MCF 10A (cell line): ENCODE measurements at regions not wholly inside any gene's neighbourhood (a gene's known extent, or its start where the extent isn't known, plus 50 kb on each side); places are given as distances from the start of the nearest gene placed in this dataset.

Experiments
- BruUV-seq: library from RNA; stranded (reverse); fragments of 400-500 nt; replicated peaks from 2 replicates; lab custom pipeline; 2021; lab: Mats Ljungman, UMichigan
- CTCF ChIA-PET: fragments of 300-600 bp; sonication (Branson Sonifier 250); formaldehyde crosslinking; extraction: SDS; loops from one replicate; lab custom pipeline; 2021; ENCODE audit warnings: antibody characterized with exemption, inconsistent platforms; lab: Yijun Ruan, JAX
- POLR2A ChIA-PET: fragments of 300-600, 350-650 bp; sonication (Branson Sonifier 250); formaldehyde crosslinking; extraction: SDS; loops from one replicate; lab custom pipeline; 2020; ENCODE audit warnings: antibody characterized with exemption, inconsistent platforms; lab: Yijun Ruan, JAX
- DNase-seq: peaks from one replicate; pipeline ENCODE4 v3.0.0-alpha.2; 2018; ENCODE audit not compliant: unreplicated experiment
- H3K27ac Mint-ChIP-seq: one replicate; pipeline ENCODE4 v1.8.0; 2022; ENCODE audit warnings: mild to moderate bottlenecking, low read depth, mixed read lengths; ENCODE audit not compliant: unreplicated experiment
- H3K27me3 Mint-ChIP-seq: one replicate; pipeline ENCODE4 v1.8.0; 2022; ENCODE audit warnings: mixed read lengths; ENCODE audit not compliant: insufficient read depth, unreplicated experiment
- H3K36me3 Mint-ChIP-seq: one replicate; pipeline ENCODE4 v1.8.0; 2022; ENCODE audit warnings: mild to moderate bottlenecking, moderate library complexity, mixed read lengths; ENCODE audit not compliant: insufficient read depth, unreplicated experiment
- H3K4me1 Mint-ChIP-seq: one replicate; pipeline ENCODE4 v1.8.0; 2022; ENCODE audit warnings: mixed read lengths; ENCODE audit not compliant: insufficient read depth, unreplicated experiment
- H3K4me3 Mint-ChIP-seq: one replicate; pipeline ENCODE4 v1.8.0; 2022; ENCODE audit warnings: mild to moderate bottlenecking, moderate library complexity, mixed read lengths; ENCODE audit not compliant: unreplicated experiment
- H3K9me3 Mint-ChIP-seq: one replicate; pipeline ENCODE4 v1.8.0; 2022; ENCODE audit warnings: mixed read lengths; ENCODE audit not compliant: unreplicated experiment
- CTCF ChIP-seq: fragments of 200-600 bp; IDR thresholded peaks from one replicate; pipeline ENCODE4 v1.8.0; 2022; ENCODE audit warnings: antibody characterized with exemption, mild to moderate bottlenecking; ENCODE audit not compliant: unreplicated experiment
- intact Hi-C: fragments of 100-400 bp; cut with micrococcal nuclease; formaldehyde crosslinking; loops from 2 replicates; pipeline ENCODE4 v1.14.1; 2022

GRCh38 chr9:28092981-28093936 lies 520.0 kb upstream of the C9orf72 start:
- H3K9me3 Mint-ChIP-seq, result no peaks in the 10 kb centered on the region
- TF ChIP-seq CTCF, result no peak
- no peaks in the 10 kb centered on the region for H3K4me1 Mint-ChIP-seq
- intact Hi-C loops, result no loop called here
- H3K36me3 Mint-ChIP-seq, result no peaks in the 10 kb centered on the region
- POLR2A ChIA-PET, result no interaction called here
- H3K4me3 Mint-ChIP-seq, result no peak overlapping the region
- CTCF ChIA-PET, result interaction anchor here (0.7 to 0.8 kb wide), 3 partner anchors 9 to 1075 kb away, joined by 3 to 5 read pairs (median 3); no protein-coding TSS in a partner anchor
- H3K27me3 Mint-ChIP-seq, result no peaks in the 10 kb centered on the region
- H3K27ac Mint-ChIP-seq, result no peak overlapping the region
- no peak for DNase-seq
- BruUV-seq, result no TSS peak

DNA sequence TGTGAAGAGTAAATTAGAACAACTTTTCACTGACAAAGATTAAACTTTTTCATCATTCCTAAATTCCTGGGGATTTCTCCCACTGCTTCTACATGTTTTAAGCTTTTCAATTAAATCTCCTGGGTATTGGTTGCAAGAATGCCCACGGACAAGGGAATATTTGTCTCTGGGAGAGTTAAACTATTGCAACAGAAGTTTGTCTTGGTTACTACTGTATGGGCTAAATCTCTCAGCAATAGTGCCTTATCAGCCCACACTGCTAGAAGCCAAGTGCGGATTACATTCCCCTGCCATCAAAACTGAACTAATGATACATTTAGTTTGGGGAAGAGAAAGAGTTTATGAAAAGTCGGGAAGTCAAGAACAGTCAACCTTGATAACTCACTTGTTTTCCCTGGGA lies 528.2 kb upstream of the C9orf72 start:
- H3K27me3 Mint-ChIP-seq, result peaks cover 55% of the 10 kb centered on the region

GRCh38 chr9:28105001-28105400 lies 531.7 kb upstream of the C9orf72 start:
- H3K4me1 Mint-ChIP-seq, result no peaks in the 10 kb centered on the region
- ChIA-PET CTCF (no interaction called here), POLR2A (no interaction called here)
- no TSS peak for BruUV-seq
- intact Hi-C loops, result no loop called here
- H3K27me3 Mint-ChIP-seq, result peaks cover 53% of the 10 kb centered on the region
- DNase-seq, result no peak
- H3K9me3 Mint-ChIP-seq, result peaks cover 8% of the 10 kb centered on the region
- H3K36me3 Mint-ChIP-seq, result no peaks in the 10 kb centered on the region
- no peak overlapping the region for H3K4me3 Mint-ChIP-seq
- no peak for TF ChIP-seq CTCF
- H3K27ac Mint-ChIP-seq, result no peak overlapping the region

More for the DNA sequence above, 528.2 kb upstream of the C9orf72 start:
- intact Hi-C loops, result no loop called here
- Mint-ChIP-seq H3K4me3 (no peak overlapping the region), H3K36me3 (no peaks in the 10 kb centered on the region), H3K4me1 (no peaks in the 10 kb centered on the region), H3K27ac (no peak overlapping the region), H3K9me3 (peaks cover under 1% of the 10 kb centered on the region)
- DNase-seq, result no peak
- no TSS peak for BruUV-seq
- POLR2A ChIA-PET, result no interaction called here
- no peak for TF ChIP-seq CTCF
- CTCF ChIA-PET, result no interaction called here

GRCh38 chr9:28120184-28120583 lies 546.9 kb upstream of the C9orf72 start:
- H3K4me3 Mint-ChIP-seq, result no peak overlapping the region
- intact Hi-C loops, result no loop called here
- no peaks in the 10 kb centered on the region for H3K36me3 Mint-ChIP-seq
- ChIA-PET CTCF (no interaction called here), POLR2A (no interaction called here)
- no TSS peak for BruUV-seq
- H3K27me3 Mint-ChIP-seq, result no peaks in the 10 kb centered on the region
- peak; percentile 4 for DNase-seq
- no peaks in the 10 kb centered on the region for H3K4me1 Mint-ChIP-seq
- H3K27ac Mint-ChIP-seq, result no peak overlapping the region
- TF ChIP-seq CTCF, result no peak
- H3K9me3 Mint-ChIP-seq, result no peaks in the 10 kb centered on the region
